ENCODE measurements at regions not wholly inside any gene's neighbourhood (a gene's known extent, or its start where the extent isn't known, plus 50 kb on each side); places are given as distances from the start of the nearest gene placed in this dataset.

- Histone ChIP-seq H3K36me3 (ENCODE audit: control insufficient read depth, insufficient read depth, low read length) (no peaks in the 10 kb centered on the region), H4K5ac (ENCODE audit: low read length) (no peak overlapping the region), H2BK15ac (replicated peaks; ENCODE audit: low read depth) (no peak overlapping the region), H3K4ac (ENCODE audit: low read depth, low read length) (no peak overlapping the region), H2BK5ac (ENCODE audit: low read length) (no peak overlapping the region), H3K23ac (ENCODE audit: low read length) (no peak overlapping the region), H3K79me2 (ENCODE audit: control insufficient read depth, insufficient read depth, low read length) (no peaks in the 10 kb centered on the region), H2AK5ac (ENCODE audit: low read length) (no peak overlapping the region), H3K4me1 (ENCODE audit: control insufficient read depth, low read depth, low read length) (no peaks in the 10 kb centered on the region), H3K4me2 (ENCODE audit: low read length) (no peak overlapping the region), H3K79me1 (ENCODE audit: low read length) (no peaks in the 10 kb centered on the region), H3K27ac (ENCODE audit: low read depth, low read length) (no peak overlapping the region), H2BK120ac (ENCODE audit: low read depth, low read length) (no peak overlapping the region), H3K4me3 (ENCODE audit: low read length) (no peak overlapping the region), H3K27me3 (ENCODE audit: insufficient read depth, low read length, poor library complexity) (no peaks in the 10 kb centered on the region), H3K56ac (ENCODE audit: low read length) (no peak overlapping the region), H3K18ac (ENCODE audit: low read length) (no peak overlapping the region), H4K8ac (ENCODE audit: low read depth, low read length) (no peak overlapping the region), H3K9ac (ENCODE audit: low read length) (no peak overlapping the region)
- no peak for DNase-seq
- no CpG with 5 or more reads among the region's 13 CpGs for WGBS (ENCODE audit: extremely low coverage, insufficient coverage, low lambda C conversion rate)
Measured at GRCh38 chr10:118447478-118448270, 105.5 kb upstream of the FAM204A start.

- H3K79me1 ChIP-seq (ENCODE audit: low read length) = no peaks in the 10 kb centered on the region
- no peak overlapping the region for H2AK5ac ChIP-seq (ENCODE audit: low read length)
- no peak overlapping the region for H4K5ac ChIP-seq (ENCODE audit: low read length)
- H2BK120ac ChIP-seq (ENCODE audit: low read depth, low read length) = no peak overlapping the region
- no peak overlapping the region for H3K18ac ChIP-seq (ENCODE audit: low read length)
- no peak overlapping the region for H3K27ac ChIP-seq (ENCODE audit: low read depth, low read length)
- no CpG with 5 or more reads among the region's 1 CpG for WGBS (ENCODE audit: extremely low coverage, insufficient coverage, low lambda C conversion rate)
- no peak overlapping the region for H3K4ac ChIP-seq (ENCODE audit: low read depth, low read length)
- H3K27me3 ChIP-seq (ENCODE audit: insufficient read depth, low read length, poor library complexity) = no peaks in the 10 kb centered on the region
- DNase-seq = no peak
- H4K8ac ChIP-seq (ENCODE audit: low read depth, low read length) = no peak overlapping the region
- no peak overlapping the region for H3K4me2 ChIP-seq (ENCODE audit: low read length)
- H2BK5ac ChIP-seq (ENCODE audit: low read length) = no peak overlapping the region
- H3K9ac ChIP-seq (ENCODE audit: low read length) = no peak overlapping the region
- no peak overlapping the region for H2BK15ac ChIP-seq (replicated peaks; ENCODE audit: low read depth)
- H3K36me3 ChIP-seq (ENCODE audit: control insufficient read depth, insufficient read depth, low read length) = no peaks in the 10 kb centered on the region
- no peak overlapping the region for H3K4me3 ChIP-seq (ENCODE audit: low read length)
- no peaks in the 10 kb centered on the region for H3K79me2 ChIP-seq (ENCODE audit: control insufficient read depth, insufficient read depth, low read length)
- no peaks in the 10 kb centered on the region for H3K4me1 ChIP-seq (ENCODE audit: control insufficient read depth, low read depth, low read length)
- no peak overlapping the region for H3K23ac ChIP-seq (ENCODE audit: low read length)
- H3K56ac ChIP-seq (ENCODE audit: low read length) = no peak overlapping the region
Measured at GRCh38 chr10:118445535-118445934, 103.4 kb upstream of the FAM204A start.

- no peaks in the 10 kb centered on the region for H3K4me1 ChIP-seq (ENCODE audit: control insufficient read depth, low read depth, low read length)
- DNase-seq = no peak
- no peak overlapping the region for H2AK5ac ChIP-seq (ENCODE audit: low read length)
- H3K4ac ChIP-seq (ENCODE audit: low read depth, low read length) = no peak overlapping the region
- H3K27me3 ChIP-seq (ENCODE audit: insufficient read depth, low read length, poor library complexity) = no peaks in the 10 kb centered on the region
- H2BK120ac ChIP-seq (ENCODE audit: low read depth, low read length) = no peak overlapping the region
- H3K56ac ChIP-seq (ENCODE audit: low read length) = no peak overlapping the region
- no peak overlapping the region for H3K4me2 ChIP-seq (ENCODE audit: low read length)
- H3K79me1 ChIP-seq (ENCODE audit: low read length) = no peaks in the 10 kb centered on the region
- no peak overlapping the region for H3K9ac ChIP-seq (ENCODE audit: low read length)
- H3K27ac ChIP-seq (ENCODE audit: low read depth, low read length) = no peak overlapping the region
- no peak overlapping the region for H4K8ac ChIP-seq (ENCODE audit: low read depth, low read length)
- no peak overlapping the region for H3K23ac ChIP-seq (ENCODE audit: low read length)
- no peaks in the 10 kb centered on the region for H3K79me2 ChIP-seq (ENCODE audit: control insufficient read depth, insufficient read depth, low read length)
- no peak overlapping the region for H4K5ac ChIP-seq (ENCODE audit: low read length)
- H2BK5ac ChIP-seq (ENCODE audit: low read length) = no peak overlapping the region
- H3K18ac ChIP-seq (ENCODE audit: low read length) = no peak overlapping the region
- WGBS (ENCODE audit: extremely low coverage, insufficient coverage, low lambda C conversion rate) = no CpG with 5 or more reads among the region's 2 CpGs
- H2BK15ac ChIP-seq (replicated peaks; ENCODE audit: low read depth) = no peak overlapping the region
- H3K36me3 ChIP-seq (ENCODE audit: control insufficient read depth, insufficient read depth, low read length) = no peaks in the 10 kb centered on the region
- H3K4me3 ChIP-seq (ENCODE audit: low read length) = no peak overlapping the region
Measured at GRCh38 chr10:118444069-118444468, 101.9 kb upstream of the FAM204A start.

DNA sequence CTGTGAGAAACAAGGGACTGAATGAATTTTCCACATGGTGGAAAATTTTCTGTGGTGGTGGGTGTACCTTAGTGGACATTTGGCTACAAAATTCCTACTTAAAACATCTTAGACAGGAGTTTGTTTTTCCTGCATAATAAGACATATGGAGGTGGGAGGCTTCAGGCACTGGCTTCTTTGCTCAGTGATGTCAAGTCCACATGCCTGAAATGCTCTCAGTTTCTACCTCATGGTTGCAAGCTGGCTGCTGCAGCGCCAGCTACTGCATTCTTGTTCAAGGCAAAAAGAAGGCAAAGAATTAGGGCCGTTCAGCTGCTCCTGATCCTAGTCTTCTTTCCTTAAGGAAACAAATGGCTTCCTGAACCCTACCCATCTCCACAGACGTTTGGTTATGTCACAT, 99.9 kb upstream of the FAM204A start:
- no peak overlapping the region for H3K4me3 ChIP-seq (ENCODE audit: low read length)
- H2BK120ac ChIP-seq (ENCODE audit: low read depth, low read length) = no peak overlapping the region
- no peak overlapping the region for H2AK5ac ChIP-seq (ENCODE audit: low read length)
- no peaks in the 10 kb centered on the region for H3K27me3 ChIP-seq (ENCODE audit: insufficient read depth, low read length, poor library complexity)
- H2BK5ac ChIP-seq (ENCODE audit: low read length) = no peak overlapping the region
- no peak overlapping the region for H4K5ac ChIP-seq (ENCODE audit: low read length)
- no peak overlapping the region for H3K56ac ChIP-seq (ENCODE audit: low read length)
- H3K4ac ChIP-seq (ENCODE audit: low read depth, low read length) = no peak overlapping the region
- WGBS (ENCODE audit: extremely low coverage, insufficient coverage, low lambda C conversion rate) = no CpG with 5 or more reads among the region's 3 CpGs
- H3K36me3 ChIP-seq (ENCODE audit: control insufficient read depth, insufficient read depth, low read length) = no peaks in the 10 kb centered on the region
- no peak overlapping the region for H2BK15ac ChIP-seq (replicated peaks; ENCODE audit: low read depth)
- no peak overlapping the region for H3K18ac ChIP-seq (ENCODE audit: low read length)
- H3K79me2 ChIP-seq (ENCODE audit: control insufficient read depth, insufficient read depth, low read length) = no peaks in the 10 kb centered on the region
- H3K23ac ChIP-seq (ENCODE audit: low read length) = no peak overlapping the region
- no peak for DNase-seq
- H3K79me1 ChIP-seq (ENCODE audit: low read length) = no peaks in the 10 kb centered on the region
- H3K9ac ChIP-seq (ENCODE audit: low read length) = no peak overlapping the region
- no peaks in the 10 kb centered on the region for H3K4me1 ChIP-seq (ENCODE audit: control insufficient read depth, low read depth, low read length)
- no peak overlapping the region for H3K4me2 ChIP-seq (ENCODE audit: low read length)
- no peak overlapping the region for H4K8ac ChIP-seq (ENCODE audit: low read depth, low read length)
- H3K27ac ChIP-seq (ENCODE audit: low read depth, low read length) = no peak overlapping the region

- Histone ChIP-seq H2BK15ac (replicated peaks; ENCODE audit: low read depth) (no peak overlapping the region), H3K4me1 (ENCODE audit: control insufficient read depth, low read depth, low read length) (no peaks in the 10 kb centered on the region), H3K4me2 (ENCODE audit: low read length) (no peak overlapping the region), H3K27ac (ENCODE audit: low read depth, low read length) (no peak overlapping the region), H3K23ac (ENCODE audit: low read length) (no peak overlapping the region), H3K27me3 (ENCODE audit: insufficient read depth, low read length, poor library complexity) (no peaks in the 10 kb centered on the region), H3K56ac (ENCODE audit: low read length) (no peak overlapping the region), H2BK120ac (ENCODE audit: low read depth, low read length) (no peak overlapping the region), H3K4ac (ENCODE audit: low read depth, low read length) (no peak overlapping the region), H3K18ac (ENCODE audit: low read length) (no peak overlapping the region), H3K36me3 (ENCODE audit: control insufficient read depth, insufficient read depth, low read length) (no peaks in the 10 kb centered on the region), H4K8ac (ENCODE audit: low read depth, low read length) (no peak overlapping the region), H2BK5ac (ENCODE audit: low read length) (no peak overlapping the region), H2AK5ac (ENCODE audit: low read length) (no peak overlapping the region), H4K5ac (ENCODE audit: low read length) (no peak overlapping the region), H3K79me2 (ENCODE audit: control insufficient read depth, insufficient read depth, low read length) (no peaks in the 10 kb centered on the region), H3K9ac (ENCODE audit: low read length) (no peak overlapping the region), H3K79me1 (ENCODE audit: low read length) (no peaks in the 10 kb centered on the region), H3K4me3 (ENCODE audit: low read length) (no peak overlapping the region)
- DNase-seq = no peak
- WGBS (ENCODE audit: extremely low coverage, insufficient coverage, low lambda C conversion rate) = no CpG with 5 or more reads among the region's 3 CpGs
Measured at GRCh38 chr10:118439824-118440223, 97.7 kb upstream of the FAM204A start.

GRCh38 chr10:118436742-118437141, 94.6 kb upstream of the FAM204A start:
- H3K4ac ChIP-seq (ENCODE audit: low read depth, low read length) = no peak overlapping the region
- no peaks in the 10 kb centered on the region for H3K79me1 ChIP-seq (ENCODE audit: low read length)
- H3K4me3 ChIP-seq (ENCODE audit: low read length) = no peak overlapping the region
- no peak for DNase-seq
- H3K9ac ChIP-seq (ENCODE audit: low read length) = no peak overlapping the region
- H2AK5ac ChIP-seq (ENCODE audit: low read length) = no peak overlapping the region
- no peak overlapping the region for H3K18ac ChIP-seq (ENCODE audit: low read length)
- H2BK120ac ChIP-seq (ENCODE audit: low read depth, low read length) = no peak overlapping the region
- no peak overlapping the region for H3K23ac ChIP-seq (ENCODE audit: low read length)
- H2BK5ac ChIP-seq (ENCODE audit: low read length) = no peak overlapping the region
- H3K36me3 ChIP-seq (ENCODE audit: control insufficient read depth, insufficient read depth, low read length) = no peaks in the 10 kb centered on the region
- no CpG with 5 or more reads among the region's 1 CpG for WGBS (ENCODE audit: extremely low coverage, insufficient coverage, low lambda C conversion rate)
- H3K27me3 ChIP-seq (ENCODE audit: insufficient read depth, low read length, poor library complexity) = no peaks in the 10 kb centered on the region
- H3K4me2 ChIP-seq (ENCODE audit: low read length) = no peak overlapping the region
- H3K4me1 ChIP-seq (ENCODE audit: control insufficient read depth, low read depth, low read length) = no peaks in the 10 kb centered on the region
- H3K79me2 ChIP-seq (ENCODE audit: control insufficient read depth, insufficient read depth, low read length) = no peaks in the 10 kb centered on the region
- H3K56ac ChIP-seq (ENCODE audit: low read length) = no peak overlapping the region
- no peak overlapping the region for H4K5ac ChIP-seq (ENCODE audit: low read length)
- H3K27ac ChIP-seq (ENCODE audit: low read depth, low read length) = no peak overlapping the region
- H4K8ac ChIP-seq (ENCODE audit: low read depth, low read length) = no peak overlapping the region
- H2BK15ac ChIP-seq (replicated peaks; ENCODE audit: low read depth) = no peak overlapping the region
